Naive thymus-derived CD4-positive, alpha-beta T cell (primary cell): ENCODE measurements at regions not wholly inside any gene's neighbourhood (a gene's known extent, or its start where the extent isn't known, plus 50 kb on each side); places are given as distances from the start of the nearest gene placed in this dataset.

Experiments used
- ATAC-seq: fragments of 150-1000 bp; cut with Tn5 transposase; 2 replicates; pipeline ENCODE4 v1.10.0; 2021; ENCODE audit warnings: mild to moderate bottlenecking, moderate library complexity
- CTCF ChIA-PET: fragments of 350-600 bp; sonication (Branson Sonifier 250); formaldehyde crosslinking; loops from one replicate; lab custom pipeline; 2021; ENCODE audit warnings: antibody characterized with exemption; lab: Charles Lee
- POLR2A ChIA-PET: fragments of 350-600 bp; sonication (Branson Sonifier 250); formaldehyde crosslinking; loops from one replicate; lab custom pipeline; 2021; ENCODE audit warnings: antibody characterized with exemption, inconsistent platforms; lab: Charles Lee
- DNase-seq, 9 donors: peaks; one replicate each; pipeline versions ENCODE4 v3.0.0 to v3.0.0-alpha.2; 2020 to 2022; ENCODE audit warnings: mixed read lengths in 1 of 9
- H3K27ac ChIP-seq: one replicate; pipeline ENCODE4 v1.7.0; 2013; ENCODE audit warnings: mild to moderate bottlenecking, low read depth, low read length, moderate library complexity
- H3K27me3 ChIP-seq, 2 donors: one replicate each; pipeline ENCODE4 v1.7.0; 2013; ENCODE audit warnings: low read length in 2 of 2, mild to moderate bottlenecking in 2 of 2, moderate library complexity in 2 of 2; ENCODE audit not compliant: control insufficient read depth in 2 of 2, insufficient read depth in 2 of 2
- H3K36me3 ChIP-seq, 3 experiments: 1 replicate in 2 of 3; 2 replicates in 1 of 3; pipeline ENCODE4 v1.7.0; 2013; ENCODE audit warnings: low read length in 3 of 3, mild to moderate bottlenecking in 3 of 3, moderate library complexity in 1 of 3; ENCODE audit not compliant: insufficient read depth in 3 of 3, control insufficient read depth in 2 of 3
- H3K4me1 ChIP-seq, 2 donors: one replicate each; pipeline ENCODE4 v1.7.0; 2013; ENCODE audit warnings: low read length in 2 of 2, mild to moderate bottlenecking in 2 of 2, moderate library complexity in 1 of 2; ENCODE audit not compliant: control insufficient read depth in 2 of 2, insufficient read depth in 2 of 2
- H3K4me3 ChIP-seq: 2 replicates; pipeline ENCODE4 v1.7.0; 2013; ENCODE audit warnings: mild to moderate bottlenecking, low read length
- H3K9me3 ChIP-seq, 3 experiments: 1 replicate in 2 of 3; 2 replicates in 1 of 3; pipeline ENCODE4 v1.7.0; 2013; ENCODE audit warnings: low read length in 3 of 3; ENCODE audit not compliant: control insufficient read depth in 2 of 3
- H3K27ac Mint-ChIP-seq, 9 donors: one replicate each; pipeline ENCODE4 v1.8.0; 2020 to 2022; ENCODE audit warnings: mixed read lengths in 9 of 9, mild to moderate bottlenecking in 8 of 9, moderate library complexity in 5 of 9, inconsistent platforms in 2 of 9
- H3K27me3 Mint-ChIP-seq, 5 donors: one replicate each; pipeline ENCODE4 v1.8.0; 2021 to 2022; ENCODE audit warnings: mixed read lengths in 5 of 5, mild to moderate bottlenecking in 1 of 5
- H3K36me3 Mint-ChIP-seq, 5 donors: one replicate each; pipeline ENCODE4 v1.8.0; 2020 to 2022; ENCODE audit warnings: mixed read lengths in 5 of 5, mild to moderate bottlenecking in 3 of 5, inconsistent platforms in 1 of 5
- H3K4me1 Mint-ChIP-seq, 7 donors: one replicate each; pipeline ENCODE4 v1.8.0; 2020 to 2022; ENCODE audit warnings: mixed read lengths in 7 of 7, mild to moderate bottlenecking in 3 of 7, inconsistent platforms in 1 of 7
- H3K4me3 Mint-ChIP-seq, 10 donors: one replicate each; pipeline ENCODE4 v1.8.0; 2020 to 2022; ENCODE audit warnings: mild to moderate bottlenecking in 10 of 10, mixed read lengths in 10 of 10, moderate library complexity in 6 of 10, inconsistent platforms in 2 of 10
- H3K9me3 Mint-ChIP-seq, 11 donors: one replicate each; pipeline ENCODE4 v1.8.0; 2020 to 2022; ENCODE audit warnings: mixed read lengths in 11 of 11, mild to moderate bottlenecking in 4 of 11, inconsistent platforms in 1 of 11, moderate library complexity in 1 of 11
- intact Hi-C, 2 donors: fragments of 100-400 bp; cut with micrococcal nuclease; formaldehyde crosslinking; loops; one replicate each; pipeline ENCODE4 v1.15.1; 2023

- H3K27ac ChIP-seq: no peak overlapping the region
- CTCF ChIA-PET: no interaction called here
- ATAC-seq (no peak), DNase-seq (no peak)
- Mint-ChIP-seq H3K27me3 (no peaks in the 10 kb centered on the region), H3K36me3 (no peaks in the 10 kb centered on the region), H3K9me3 (peaks cover 0 to 4% (median 0%) of the 10 kb centered on the region in 11 donors), H3K27ac (no peak overlapping the region), H3K4me1 (no peaks in the 10 kb centered on the region), H3K4me3 (no peak overlapping the region)
- no peaks in the 10 kb centered on the region for H3K9me3 ChIP-seq
- H3K4me1 ChIP-seq: no peaks in the 10 kb centered on the region
- H3K36me3 ChIP-seq: no peaks in the 10 kb centered on the region
- no peak overlapping the region for H3K4me3 ChIP-seq
- H3K27me3 ChIP-seq: no peaks in the 10 kb centered on the region
- intact Hi-C loops: no loop called here
- POLR2A ChIA-PET: no interaction called here
Observed at GRCh38 chr9:81759680-81760215, 70.4 kb upstream of the TLE1 start.

DNA sequence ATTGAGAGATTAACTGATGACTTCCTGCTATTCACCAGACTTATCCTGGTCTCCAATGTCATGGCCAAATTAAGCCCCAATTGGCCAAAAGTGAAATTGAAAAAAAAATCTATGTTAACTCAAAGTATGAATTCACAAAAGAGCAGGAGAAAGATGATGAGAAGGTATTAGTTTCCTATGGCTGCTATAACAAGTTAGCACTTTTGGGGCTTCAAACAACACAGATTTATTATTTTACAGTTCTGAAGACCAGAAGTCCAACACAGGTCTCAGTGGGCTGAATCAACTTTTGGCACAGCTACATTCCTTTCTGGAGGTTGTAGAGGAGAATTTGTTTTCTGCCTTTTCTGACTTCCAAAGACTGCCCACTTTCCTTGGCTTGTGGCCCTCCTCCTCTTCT lies 78.6 kb upstream of the TLE1 start:
- ChIA-PET CTCF (no interaction called here), POLR2A (no interaction called here)
- H3K27me3 Mint-ChIP-seq: no peaks in the 10 kb centered on the region
- Histone ChIP-seq H3K9me3 (no peaks in the 10 kb centered on the region), H3K4me3 (no peak overlapping the region), H3K27me3 (no peaks in the 10 kb centered on the region), H3K4me1 (no peaks in the 10 kb centered on the region), H3K27ac (no peak overlapping the region), H3K36me3 (no peaks in the 10 kb centered on the region)
- peaks cover 0 to 7% (median 0%) of the 10 kb centered on the region in 11 donors for H3K9me3 Mint-ChIP-seq
- intact Hi-C loops: no loop called here
- DNase-seq (no peak), ATAC-seq (no peak)
- H3K4me1 Mint-ChIP-seq: peaks cover 0 to 1% (median 0%) of the 10 kb centered on the region in 7 donors
- H3K36me3 Mint-ChIP-seq: no peaks in the 10 kb centered on the region
- no peak overlapping the region for H3K4me3 Mint-ChIP-seq
- no peak overlapping the region for H3K27ac Mint-ChIP-seq

DNA sequence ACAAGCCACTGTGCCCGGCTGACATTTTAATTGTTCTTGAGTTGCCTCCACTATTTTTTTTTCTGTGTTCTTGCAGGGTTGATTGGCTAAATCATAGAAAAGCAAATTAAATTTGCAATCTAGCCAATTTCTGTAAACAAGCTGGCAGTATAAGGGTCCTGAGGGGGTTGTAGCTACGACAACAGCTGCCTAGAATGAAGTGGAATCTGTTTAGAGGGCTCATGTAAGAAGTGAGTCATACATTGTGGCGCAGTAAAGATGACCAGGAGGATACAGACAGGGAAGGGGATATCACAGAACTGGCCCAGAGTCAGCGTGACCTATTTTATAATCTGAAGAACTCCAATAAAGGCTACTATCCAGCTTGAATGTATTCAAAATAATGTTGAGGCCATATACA lies 82.2 kb upstream of the TLE1 start:
- Histone ChIP-seq H3K27me3 (no peaks in the 10 kb centered on the region), H3K9me3 (no peaks in the 10 kb centered on the region), H3K27ac (no peak overlapping the region), H3K4me3 (no peak overlapping the region), H3K36me3 (no peaks in the 10 kb centered on the region), H3K4me1 (no peaks in the 10 kb centered on the region)
- Mint-ChIP-seq H3K4me1 (no peaks in the 10 kb centered on the region), H3K9me3 (peaks cover 0 to 7% (median 0%) of the 10 kb centered on the region in 11 donors), H3K4me3 (no peak overlapping the region), H3K27me3 (no peaks in the 10 kb centered on the region), H3K36me3 (no peaks in the 10 kb centered on the region), H3K27ac (no peak overlapping the region)
- ChIA-PET POLR2A (no interaction called here), CTCF (no interaction called here)
- no peak for DNase-seq
- ATAC-seq: no peak
- intact Hi-C loops: no loop called here

DNA sequence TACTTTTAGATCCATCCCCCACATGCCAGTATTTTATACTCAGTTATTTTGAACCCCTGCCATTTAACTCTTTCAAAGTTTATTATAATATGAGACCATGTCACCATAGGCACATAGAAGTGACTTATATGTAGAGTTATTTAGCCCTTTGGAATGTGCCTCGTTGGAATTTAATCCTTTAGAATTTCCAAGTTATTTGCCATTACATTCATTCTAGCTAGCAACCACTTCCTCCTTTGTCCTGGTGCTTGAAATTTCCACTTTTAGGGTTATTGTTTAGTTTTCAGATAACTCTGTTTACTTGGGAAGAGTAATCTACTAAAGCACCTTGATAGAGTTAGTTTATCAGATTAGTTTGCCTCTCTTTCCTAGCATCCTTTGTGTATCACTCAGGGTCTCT lies 82.8 kb upstream of the TLE1 start:
- CTCF ChIA-PET: no interaction called here
- H3K9me3 ChIP-seq: no peaks in the 10 kb centered on the region
- no peak overlapping the region for H3K27ac Mint-ChIP-seq

GRCh38 chr9:81776390-81776789 lies 87.0 kb upstream of the TLE1 start:
- no peaks in the 10 kb centered on the region for H3K4me1 Mint-ChIP-seq
- intact Hi-C loops: no loop called here
- no peak overlapping the region for H3K4me3 Mint-ChIP-seq
- H3K27me3 ChIP-seq: peaks cover 0 to 3% of the 10 kb centered on the region in 2 donors
- no peak overlapping the region for H3K27ac ChIP-seq
- no peaks in the 10 kb centered on the region for H3K36me3 ChIP-seq
- DNase-seq (no peak), ATAC-seq (no peak)
- POLR2A ChIA-PET: no interaction called here
- CTCF ChIA-PET: no interaction called here
- H3K27me3 Mint-ChIP-seq: no peaks in the 10 kb centered on the region
- H3K27ac Mint-ChIP-seq: no peak overlapping the region
- no peaks in the 10 kb centered on the region for H3K36me3 Mint-ChIP-seq
- H3K4me1 ChIP-seq: no peaks in the 10 kb centered on the region
- H3K9me3 ChIP-seq: no peaks in the 10 kb centered on the region
- no peak overlapping the region for H3K4me3 ChIP-seq
- H3K9me3 Mint-ChIP-seq: peaks cover 0 to 6% (median 0%) of the 10 kb centered on the region in 11 donors

More for the DNA sequence above, 82.8 kb upstream of the TLE1 start:
- no peak for DNase-seq
- Histone ChIP-seq H3K27ac (no peak overlapping the region), H3K4me1 (no peaks in the 10 kb centered on the region), H3K27me3 (peaks cover 0 to under 1% of the 10 kb centered on the region in 2 donors), H3K36me3 (no peaks in the 10 kb centered on the region), H3K4me3 (no peak overlapping the region)
- Mint-ChIP-seq H3K36me3 (no peaks in the 10 kb centered on the region), H3K9me3 (peaks cover 0 to 4% (median 0%) of the 10 kb centered on the region in 11 donors), H3K4me1 (no peaks in the 10 kb centered on the region), H3K4me3 (no peak overlapping the region), H3K27me3 (no peaks in the 10 kb centered on the region)
- no peak for ATAC-seq
- intact Hi-C loops: no loop called here
- POLR2A ChIA-PET: no interaction called here

- Mint-ChIP-seq H3K4me1 (no peaks in the 10 kb centered on the region), H3K4me3 (no peak overlapping the region), H3K9me3 (peaks cover 0 to 9% (median 0%) of the 10 kb centered on the region in 11 donors), H3K27me3 (no peaks in the 10 kb centered on the region), H3K36me3 (no peaks in the 10 kb centered on the region), H3K27ac (no peak overlapping the region)
- H3K9me3 ChIP-seq: no peaks in the 10 kb centered on the region
- H3K27me3 ChIP-seq: peaks cover 0 to 3% of the 10 kb centered on the region in 2 donors
- CTCF ChIA-PET: no interaction called here
- no peak overlapping the region for H3K4me3 ChIP-seq
- H3K36me3 ChIP-seq: no peaks in the 10 kb centered on the region
- intact Hi-C loops: no loop called here
- DNase-seq: no peak
- POLR2A ChIA-PET: no interaction called here
- no peaks in the 10 kb centered on the region for H3K4me1 ChIP-seq
- H3K27ac ChIP-seq: no peak overlapping the region
- ATAC-seq: no peak
Observed at GRCh38 chr9:81776834-81777233, 87.5 kb upstream of the TLE1 start.

DNA sequence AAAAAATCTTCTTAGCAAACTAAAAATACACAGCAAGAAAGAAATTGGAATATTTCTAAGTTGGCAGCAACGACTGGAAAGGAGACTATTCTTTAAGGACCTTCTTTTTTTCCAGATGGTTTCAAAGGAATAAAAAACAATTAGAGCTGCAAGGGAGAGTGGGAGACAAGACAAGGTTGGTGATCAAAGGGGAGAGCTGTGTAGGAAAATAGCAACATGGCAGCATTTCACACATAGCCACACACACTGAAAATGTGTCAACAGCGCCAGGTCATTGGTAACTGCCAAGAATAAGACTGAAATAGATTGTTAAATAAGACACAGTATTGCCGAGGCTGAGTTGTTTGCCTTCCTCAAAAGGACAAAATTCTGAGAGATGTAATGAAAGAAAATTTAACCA lies 88.1 kb upstream of the TLE1 start:
- no peak overlapping the region for H3K27ac Mint-ChIP-seq
- intact Hi-C loops: no loop called here
- no peak for ATAC-seq
- Histone ChIP-seq H3K4me3 (no peak overlapping the region), H3K36me3 (no peaks in the 10 kb centered on the region), H3K27me3 (peaks cover 0 to 3% of the 10 kb centered on the region in 2 donors), H3K27ac (no peak overlapping the region), H3K4me1 (no peaks in the 10 kb centered on the region), H3K9me3 (no peaks in the 10 kb centered on the region)
- no peaks in the 10 kb centered on the region for H3K27me3 Mint-ChIP-seq
- no peaks in the 10 kb centered on the region for H3K4me1 Mint-ChIP-seq
- H3K4me3 Mint-ChIP-seq: no peak overlapping the region
- H3K36me3 Mint-ChIP-seq: no peaks in the 10 kb centered on the region
- no peak for DNase-seq
- CTCF ChIA-PET: no interaction called here
- H3K9me3 Mint-ChIP-seq: peaks cover 0 to 10% (median 0%) of the 10 kb centered on the region in 11 donors
- POLR2A ChIA-PET: no interaction called here
